ENCODE measurements at regions not wholly inside any gene's neighbourhood (a gene's known extent, or its start where the extent isn't known, plus 50 kb on each side); places are given as distances from the start of the nearest gene placed in this dataset.

DNA sequence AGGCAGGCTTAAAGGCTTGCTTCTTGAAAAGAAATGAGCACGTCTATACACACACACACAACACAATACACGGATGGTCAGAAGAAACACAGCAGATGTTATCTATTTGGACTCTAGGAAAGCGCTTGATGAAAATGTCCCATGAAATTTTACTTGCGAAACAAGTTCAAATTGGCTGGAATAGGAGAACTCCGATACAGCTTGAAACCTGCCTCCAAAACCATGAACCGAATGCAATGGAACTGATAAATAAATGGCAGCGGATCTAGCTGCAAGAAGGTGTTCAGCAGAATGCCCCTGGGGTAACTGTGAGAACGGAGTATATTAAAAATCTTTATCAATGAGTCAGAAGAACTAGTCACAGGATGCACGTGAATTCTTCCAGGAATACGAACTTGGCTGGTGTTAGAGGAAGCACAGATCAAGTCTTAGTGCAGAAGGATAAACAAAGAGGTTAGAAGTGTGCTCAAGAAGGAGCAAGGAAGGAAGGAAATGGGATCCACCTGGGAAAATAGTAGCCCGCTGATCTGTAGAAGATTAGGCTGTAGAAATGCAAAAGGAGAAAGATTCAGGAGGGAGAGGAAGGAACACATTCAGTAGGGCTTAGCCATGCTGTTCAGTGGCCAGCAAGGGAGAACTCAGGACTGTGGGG lies 142.0 kb upstream of the PRKCQ start:
- H3K4me2 ChIP-seq (ENCODE audit: low read length), result peak overlapping the region; percentile 65
- H3K36me3 ChIP-seq (ENCODE audit: control insufficient read depth in 1 of 2, insufficient read depth in 2 of 2, low read length in 2 of 2), result no peaks in the 10 kb centered on the region
- H3K4me3 ChIP-seq (replicated peaks in 1 of 2; ENCODE audit: low read depth in 1 of 2, low read length in 2 of 2), result peak overlapping the region in 1 of 2 experiments; percentile 27; a peak in 2 of 4 replicates
- peak overlapping the region; percentile 89 for H2AFZ ChIP-seq (ENCODE audit: low read depth, low read length, poor library complexity, severe bottlenecking)
- peaks cover 18 to 30% of the 10 kb centered on the region in 2 experiments for H3K4me1 ChIP-seq (ENCODE audit: control insufficient read depth in 1 of 2, insufficient read depth in 2 of 2, low read length in 2 of 2)
- no peaks in the 10 kb centered on the region for H4K20me1 ChIP-seq (ENCODE audit: insufficient read depth)
- POLR2A ChIA-PET, result interaction anchor here (0.8 to 2.0 kb wide), 5 partner anchors 11 to 27 kb away, joined by 3 to 6 read pairs (median 5); no protein-coding TSS in a partner anchor
- RAD21 ChIA-PET (ENCODE audit: low non-redundant PET in 1 of 2, low total read pairs in 2 of 2, uncharacterized antibody in 2 of 2, unreplicated experiment in 2 of 2), result no interaction called here
- CTCF ChIA-PET, result interaction anchor here (0.7 kb wide), 1 partner anchor 44 kb away, joined by 3 read pairs; no protein-coding TSS in a partner anchor
- no TSS peak for BruUV-seq (replicated peaks)
- H3K9me3 ChIP-seq (ENCODE audit: control insufficient read depth in 1 of 2, insufficient read depth in 1 of 2, low read depth in 1 of 2, low read length in 2 of 2), result no peaks in the 10 kb centered on the region
- no peaks in the 10 kb centered on the region for H3K27me3 ChIP-seq (ENCODE audit: insufficient read depth, low read length)
- H3K9me2 ChIP-seq (ENCODE audit: insufficient read depth), result no peaks in the 10 kb centered on the region
- peak; percentile 62 for DNase-seq (ENCODE audit: low read depth, low spot score)
- H3K9ac ChIP-seq (ENCODE audit: low read length), result peak overlapping the region; percentile 54
- intact Hi-C loops (cut with micrococcal nuclease), result no loop called here
- H3K79me2 ChIP-seq (ENCODE audit: insufficient read depth, low read length), result no peaks in the 10 kb centered on the region
- ATAC-seq, result peak; percentile 77
- peak overlapping the region; percentile 63; the same call in 1 of the 2 replicates for H3K27ac ChIP-seq (ENCODE audit: low read depth, low read length)
- TF ChIP-seq, protein P1, sequence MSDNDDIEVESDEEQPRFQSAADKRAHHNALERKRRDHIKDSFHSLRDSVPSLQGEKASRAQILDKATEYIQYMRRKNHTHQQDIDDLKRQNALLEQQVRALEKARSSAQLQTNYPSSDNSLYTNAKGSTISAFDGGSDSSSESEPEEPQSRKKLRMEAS (IDR thresholded peaks at IDR 0.05), result peak; percentile 57
- TF ChIP-seq JUND (IDR thresholded peaks at IDR 0.05) (peak; percentile 81), SRF (IDR thresholded peaks at IDR 0.05; ENCODE audit: low read depth) (no peak), FOSL1 (IDR thresholded peaks at IDR 0.05; ENCODE audit: low read depth) (peak; percentile 84), ZFX (IDR thresholded peaks at IDR 0.05) (no peak), TCF7L2 (IDR thresholded peaks at IDR 0.05; ENCODE audit: borderline replicate concordance, extremely low read depth, insufficient read depth, insufficient read length) (no peak), YY1 (IDR thresholded peaks at IDR 0.05; ENCODE audit: extremely low read depth, insufficient replicate concordance, low read depth, low read length) (no peak), EZH2phosphoT487 (IDR thresholded peaks at IDR 0.05; ENCODE audit: borderline replicate concordance) (no peak), ZNF274 (IDR thresholded peaks at IDR 0.05; ENCODE audit: low read depth, low read length) (no peak), SIN3A (IDR thresholded peaks at IDR 0.05; ENCODE audit: low read depth) (0 out of 2 replicates have a peak, but pooled peaks have one; percentile 37), ATF3 (IDR thresholded peaks at IDR 0.05) (0 out of 2 replicates have a peak, but pooled peaks have one; percentile 23), EZH2 (IDR thresholded peaks at IDR 0.05) (no peak), POLR2AphosphoS5 (IDR thresholded peaks at IDR 0.05; ENCODE audit: low read depth, low read length) (0 out of 2 replicates have a peak, but pooled peaks have one; percentile 31), POLR2A (IDR thresholded peaks at IDR 0.05; ENCODE audit: borderline replicate concordance, extremely low read depth, insufficient read depth, insufficient read length) (no peak), CEBPB (IDR thresholded peaks at IDR 0.05; ENCODE audit: low read depth) (peak; percentile 35; the same call in 1 of the 2 replicates), CTCF (IDR thresholded peaks at IDR 0.05 in 2 of 3, conservative IDR thresholded peaks at IDR 0.05 in 1 of 3; ENCODE audit: borderline replicate concordance in 1 of 3, insufficient read depth in 1 of 3, low read depth in 2 of 3, low read length in 2 of 3) (no peak), CBX3 (IDR thresholded peaks at IDR 0.05; ENCODE audit: low read depth) (peak; percentile 73; the same call in 1 of the 2 replicates), SP1 (IDR thresholded peaks at IDR 0.05; ENCODE audit: low read depth) (peak; percentile 77), RAD21 (IDR thresholded peaks at IDR 0.05; ENCODE audit: low read depth) (no peak)
- TF ChIP-seq, protein P2, sequence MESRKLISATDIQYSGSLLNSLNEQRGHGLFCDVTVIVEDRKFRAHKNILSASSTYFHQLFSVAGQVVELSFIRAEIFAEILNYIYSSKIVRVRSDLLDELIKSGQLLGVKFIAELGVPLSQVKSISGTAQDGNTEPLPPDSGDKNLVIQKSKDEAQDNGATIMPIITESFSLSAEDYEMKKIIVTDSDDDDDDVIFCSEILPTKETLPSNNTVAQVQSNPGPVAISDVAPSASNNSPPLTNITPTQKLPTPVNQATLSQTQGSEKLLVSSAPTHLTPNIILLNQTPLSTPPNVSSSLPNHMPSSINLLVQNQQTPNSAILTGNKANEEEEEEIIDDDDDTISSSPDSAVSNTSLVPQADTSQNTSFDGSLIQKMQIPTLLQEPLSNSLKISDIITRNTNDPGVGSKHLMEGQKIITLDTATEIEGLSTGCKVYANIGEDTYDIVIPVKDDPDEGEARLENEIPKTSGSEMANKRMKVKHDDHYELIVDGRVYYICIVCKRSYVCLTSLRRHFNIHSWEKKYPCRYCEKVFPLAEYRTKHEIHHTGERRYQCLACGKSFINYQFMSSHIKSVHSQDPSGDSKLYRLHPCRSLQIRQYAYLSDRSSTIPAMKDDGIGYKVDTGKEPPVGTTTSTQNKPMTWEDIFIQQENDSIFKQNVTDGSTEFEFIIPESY (IDR thresholded peaks at IDR 0.05; ENCODE audit: extremely low read depth, insufficient replicate concordance, low read length), result no peak

Data from HCT116 (cell line).